Panc1 (cell line): ENCODE measurements at regions not wholly inside any gene's neighbourhood (a gene's known extent, or its start where the extent isn't known, plus 50 kb on each side); places are given as distances from the start of the nearest gene placed in this dataset.

Source experiments
- ATAC-seq: fragments of 200-7000 bp; cut with Tn5 transposase; 2 replicates; pipeline ENCODE4 v1.9.1; 2020; ENCODE audit warnings: mild to moderate bottlenecking, moderate library complexity
- BruUV-seq: library from RNA; stranded (reverse); fragments of 400-500 nt; replicated peaks from 2 replicates; lab custom pipeline; 2021; lab: Mats Ljungman, UMichigan
- CTCF ChIA-PET: fragments of 300-600 bp; sonication (Branson Sonifier 250); formaldehyde crosslinking; loops from one replicate; lab custom pipeline; 2022; ENCODE audit warnings: antibody characterized with exemption; lab: Charles Lee
- POLR2A ChIA-PET: fragments of 300-600 bp; sonication (Branson Sonifier 250); formaldehyde crosslinking; loops from one replicate; lab custom pipeline; 2022; ENCODE audit warnings: antibody characterized with exemption; lab: Charles Lee
- DNase-seq: peaks from one replicate; pipeline ENCODE4 v3.0.0-alpha.2; 2010; ENCODE audit warnings: low read depth, low spot score
- H3K27ac ChIP-seq: 2 replicates; pipeline ENCODE4 v1.5.1; 2011; ENCODE audit warnings: mild to moderate bottlenecking, low read length, inconsistent platforms
- H3K27me3 ChIP-seq: fragments of 200-500 bp; sonication (Bioruptor generic); 2 replicates; pipeline ENCODE4 v1.6.0; 2014; ENCODE audit warnings: low read length, inconsistent platforms; ENCODE audit not compliant: control insufficient read depth, insufficient read depth
- H3K36me3 ChIP-seq: fragments of 200-500 bp; sonication (Bioruptor generic); 2 replicates; pipeline ENCODE4 v1.5.1; 2014; ENCODE audit warnings: inconsistent platforms, mild to moderate bottlenecking, low read length, moderate library complexity; ENCODE audit not compliant: control insufficient read depth, insufficient read depth
- H3K4me1 ChIP-seq: 2 replicates; pipeline ENCODE4 v1.5.1; 2011; ENCODE audit warnings: inconsistent platforms, mild to moderate bottlenecking, low read length, moderate library complexity; ENCODE audit not compliant: control insufficient read depth, insufficient read depth
- H3K4me3 ChIP-seq, 2 experiments: 2 replicates each; pipeline ENCODE4 v1.5.1; 2011 to 2012; ENCODE audit warnings: low read depth in 2 of 2, low read length in 2 of 2, mild to moderate bottlenecking in 2 of 2, inconsistent platforms in 1 of 2, moderate library complexity in 1 of 2
- H3K9me3 ChIP-seq: fragments of 200-500 bp; sonication (Bioruptor generic); 2 replicates; pipeline ENCODE4 v1.5.1; 2014; ENCODE audit warnings: low read depth, mild to moderate bottlenecking, inconsistent platforms, low read length, moderate library complexity; ENCODE audit not compliant: control insufficient read depth, insufficient read depth
- CTCF ChIP-seq: fragments of 450-650 bp; IDR thresholded peaks from 2 replicates; pipeline ENCODE4 v1.5.1; 2017; ENCODE audit warnings: mild to moderate bottlenecking
- POLR2AphosphoS5 ChIP-seq: IDR thresholded peaks from 2 replicates; pipeline ENCODE4 v1.6.1; 2012; ENCODE audit warnings: mild to moderate bottlenecking, low read depth, low read length, moderate library complexity
- REST ChIP-seq, 2 experiments: IDR thresholded peaks; 2 replicates each; pipeline ENCODE4 v1.6.1; 2011 to 2012; ENCODE audit warnings: low read depth in 2 of 2, control low read depth in 1 of 2, low read length in 1 of 2, mild to moderate bottlenecking in 1 of 2, moderate library complexity in 1 of 2; ENCODE audit not compliant: insufficient read depth in 1 of 2
- SIN3A ChIP-seq: IDR thresholded peaks from 2 replicates; pipeline ENCODE4 v1.6.1; 2012; ENCODE audit warnings: low read depth, mild to moderate bottlenecking, low read length, moderate library complexity, borderline replicate concordance; ENCODE audit not compliant: insufficient read depth
- TCF7L2 ChIP-seq: IDR thresholded peaks from 2 replicates; pipeline ENCODE4 v1.6.1; 2011; ENCODE audit warnings: mild to moderate bottlenecking, low read depth, low read length, inconsistent platforms
- in situ Hi-C: cut with HindIII; loops from 2 replicates; pipeline ENCODE4 v1.10.0; 2016; ENCODE audit warnings: low sequenced_read_pairs, low pct_unique_long_range_greater_than_20kb
- intact Hi-C: fragments of 100-400 bp; cut with micrococcal nuclease; formaldehyde crosslinking; loops from one replicate; pipeline ENCODE4 v1.10.0; 2022; ENCODE audit not compliant: unreplicated experiment

- Histone ChIP-seq H3K4me1 (no peaks in the 10 kb centered on the region), H3K36me3 (no peaks in the 10 kb centered on the region), H3K27me3 (no peaks in the 10 kb centered on the region), H3K9me3 (no peaks in the 10 kb centered on the region), H3K4me3 (no peak overlapping the region), H3K27ac (no peak overlapping the region)
- TF ChIP-seq REST (IDR thresholded peaks at IDR 0.05; ENCODE audit: insufficient read depth in 1 of 2, low read depth in 2 of 2, low read length in 1 of 2) (no peak), TCF7L2 (no peak), SIN3A (no peak), POLR2AphosphoS5 (no peak), CTCF (no peak)
- in situ Hi-C loops, result no loop called here
- DNase-seq (no peak), ATAC-seq (no peak)
- POLR2A ChIA-PET, result no interaction called here
- intact Hi-C loops, result no loop called here
- CTCF ChIA-PET, result no interaction called here
- no TSS peak for BruUV-seq
Measured at GRCh38 chr4:122045533-122045932, 93.7 kb upstream of the TRPC3 start.

GRCh38 chr4:122044501-122044900 lies 92.6 kb upstream of the TRPC3 start:
- POLR2A ChIA-PET, result no interaction called here
- Histone ChIP-seq H3K9me3 (no peaks in the 10 kb centered on the region), H3K36me3 (no peaks in the 10 kb centered on the region), H3K4me1 (no peaks in the 10 kb centered on the region), H3K4me3 (no peak overlapping the region), H3K27ac (no peak overlapping the region), H3K27me3 (no peaks in the 10 kb centered on the region)
- BruUV-seq, result no TSS peak
- no peak for TF ChIP-seq CTCF
- TF ChIP-seq REST (IDR thresholded peaks at IDR 0.05; ENCODE audit: insufficient read depth in 1 of 2, low read depth in 2 of 2, low read length in 1 of 2), result no peak
- TF ChIP-seq TCF7L2, result no peak
- no peak for TF ChIP-seq SIN3A
- TF ChIP-seq POLR2AphosphoS5, result no peak
- CTCF ChIA-PET, result no interaction called here
- ATAC-seq (no peak), DNase-seq (no peak)
- intact Hi-C loops, result no loop called here
- in situ Hi-C loops, result no loop called here
